ENCODE measurements at regions not wholly inside any gene's neighbourhood (a gene's known extent, or its start where the extent isn't known, plus 50 kb on each side); places are given as distances from the start of the nearest gene placed in this dataset.

DNA sequence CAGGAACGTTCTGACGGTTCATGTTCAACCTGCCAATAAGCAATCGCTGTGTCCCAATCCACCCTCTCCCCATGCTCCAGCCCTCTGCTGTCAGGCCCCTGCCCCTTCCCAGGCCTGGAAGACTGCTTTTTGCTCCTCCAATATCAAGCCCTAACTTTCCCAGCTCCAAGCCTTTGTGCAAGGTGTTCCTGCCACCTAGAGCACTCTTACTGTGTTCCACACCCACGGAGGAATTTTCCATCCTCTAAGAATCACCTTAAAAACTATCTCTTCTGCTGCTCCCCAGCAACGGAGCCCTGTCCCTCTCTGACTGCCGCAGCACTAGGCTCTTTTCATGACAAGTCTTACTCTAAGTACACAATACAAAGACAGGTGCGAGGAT, 657.9 kb downstream of the AJAP1 start:
- CTCF ChIA-PET = no interaction called here
- no peak for TF ChIP-seq ZBTB43 (CRISPR knock-in tag; IDR thresholded peaks at IDR 0.05)
- no peak for TF ChIP-seq OVOL2 (CRISPR knock-in tag; IDR thresholded peaks at IDR 0.05; ENCODE audit: borderline replicate concordance)
- TF ChIP-seq ZNF396 (CRISPR knock-in tag; IDR thresholded peaks at IDR 0.05; ENCODE audit: borderline replicate concordance) = no peak
- TF ChIP-seq ATF3 (CRISPR knock-in tag; conservative IDR thresholded peaks at IDR 0.05) = no peak
- TF ChIP-seq, protein P1, sequence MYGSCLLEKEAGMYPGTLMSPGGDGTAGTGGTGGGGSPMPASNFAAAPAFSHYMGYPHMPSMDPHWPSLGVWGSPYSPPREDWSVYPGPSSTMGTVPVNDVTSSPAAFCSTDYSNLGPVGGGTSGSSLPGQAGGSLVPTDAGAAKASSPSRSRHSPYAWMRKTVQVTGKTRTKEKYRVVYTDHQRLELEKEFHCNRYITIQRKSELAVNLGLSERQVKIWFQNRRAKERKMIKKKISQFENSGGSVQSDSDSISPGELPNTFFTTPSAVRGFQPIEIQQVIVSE (CRISPR knock-in tag; IDR thresholded peaks at IDR 0.05; ENCODE audit: borderline replicate concordance) = no peak
- no peak for TF ChIP-seq E2F4 (CRISPR knock-in tag; IDR thresholded peaks at IDR 0.05; ENCODE audit: borderline replicate concordance, low read depth)
- no peak for TF ChIP-seq CREB1 (CRISPR knock-in tag; IDR thresholded peaks at IDR 0.05)
- TF ChIP-seq, protein P2, sequence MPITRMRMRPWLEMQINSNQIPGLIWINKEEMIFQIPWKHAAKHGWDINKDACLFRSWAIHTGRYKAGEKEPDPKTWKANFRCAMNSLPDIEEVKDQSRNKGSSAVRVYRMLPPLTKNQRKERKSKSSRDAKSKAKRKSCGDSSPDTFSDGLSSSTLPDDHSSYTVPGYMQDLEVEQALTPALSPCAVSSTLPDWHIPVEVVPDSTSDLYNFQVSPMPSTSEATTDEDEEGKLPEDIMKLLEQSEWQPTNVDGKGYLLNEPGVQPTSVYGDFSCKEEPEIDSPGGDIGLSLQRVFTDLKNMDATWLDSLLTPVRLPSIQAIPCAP (CRISPR knock-in tag; IDR thresholded peaks at IDR 0.05) = no peak
- TF ChIP-seq NFYB (CRISPR knock-in tag; conservative IDR thresholded peaks at IDR 0.05; ENCODE audit: low read depth) = no peak
- TF ChIP-seq, protein P3, sequence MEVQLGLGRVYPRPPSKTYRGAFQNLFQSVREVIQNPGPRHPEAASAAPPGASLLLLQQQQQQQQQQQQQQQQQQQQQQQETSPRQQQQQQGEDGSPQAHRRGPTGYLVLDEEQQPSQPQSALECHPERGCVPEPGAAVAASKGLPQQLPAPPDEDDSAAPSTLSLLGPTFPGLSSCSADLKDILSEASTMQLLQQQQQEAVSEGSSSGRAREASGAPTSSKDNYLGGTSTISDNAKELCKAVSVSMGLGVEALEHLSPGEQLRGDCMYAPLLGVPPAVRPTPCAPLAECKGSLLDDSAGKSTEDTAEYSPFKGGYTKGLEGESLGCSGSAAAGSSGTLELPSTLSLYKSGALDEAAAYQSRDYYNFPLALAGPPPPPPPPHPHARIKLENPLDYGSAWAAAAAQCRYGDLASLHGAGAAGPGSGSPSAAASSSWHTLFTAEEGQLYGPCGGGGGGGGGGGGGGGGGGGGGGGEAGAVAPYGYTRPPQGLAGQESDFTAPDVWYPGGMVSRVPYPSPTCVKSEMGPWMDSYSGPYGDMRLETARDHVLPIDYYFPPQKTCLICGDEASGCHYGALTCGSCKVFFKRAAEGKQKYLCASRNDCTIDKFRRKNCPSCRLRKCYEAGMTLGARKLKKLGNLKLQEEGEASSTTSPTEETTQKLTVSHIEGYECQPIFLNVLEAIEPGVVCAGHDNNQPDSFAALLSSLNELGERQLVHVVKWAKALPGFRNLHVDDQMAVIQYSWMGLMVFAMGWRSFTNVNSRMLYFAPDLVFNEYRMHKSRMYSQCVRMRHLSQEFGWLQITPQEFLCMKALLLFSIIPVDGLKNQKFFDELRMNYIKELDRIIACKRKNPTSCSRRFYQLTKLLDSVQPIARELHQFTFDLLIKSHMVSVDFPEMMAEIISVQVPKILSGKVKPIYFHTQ (CRISPR knock-in tag; IDR thresholded peaks at IDR 0.05) = no peak
- no peak for TF ChIP-seq FOXP4 (CRISPR knock-in tag; IDR thresholded peaks at IDR 0.05)
- TF ChIP-seq, protein P4, sequence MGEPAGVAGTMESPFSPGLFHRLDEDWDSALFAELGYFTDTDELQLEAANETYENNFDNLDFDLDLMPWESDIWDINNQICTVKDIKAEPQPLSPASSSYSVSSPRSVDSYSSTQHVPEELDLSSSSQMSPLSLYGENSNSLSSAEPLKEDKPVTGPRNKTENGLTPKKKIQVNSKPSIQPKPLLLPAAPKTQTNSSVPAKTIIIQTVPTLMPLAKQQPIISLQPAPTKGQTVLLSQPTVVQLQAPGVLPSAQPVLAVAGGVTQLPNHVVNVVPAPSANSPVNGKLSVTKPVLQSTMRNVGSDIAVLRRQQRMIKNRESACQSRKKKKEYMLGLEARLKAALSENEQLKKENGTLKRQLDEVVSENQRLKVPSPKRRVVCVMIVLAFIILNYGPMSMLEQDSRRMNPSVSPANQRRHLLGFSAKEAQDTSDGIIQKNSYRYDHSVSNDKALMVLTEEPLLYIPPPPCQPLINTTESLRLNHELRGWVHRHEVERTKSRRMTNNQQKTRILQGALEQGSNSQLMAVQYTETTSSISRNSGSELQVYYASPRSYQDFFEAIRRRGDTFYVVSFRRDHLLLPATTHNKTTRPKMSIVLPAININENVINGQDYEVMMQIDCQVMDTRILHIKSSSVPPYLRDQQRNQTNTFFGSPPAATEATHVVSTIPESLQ (CRISPR knock-in tag; IDR thresholded peaks at IDR 0.05) = no peak
- no peak for TF ChIP-seq HMGA2 (CRISPR knock-in tag; IDR thresholded peaks at IDR 0.05)
- TF ChIP-seq RELA (CRISPR knock-in tag; IDR thresholded peaks at IDR 0.05; ENCODE audit: borderline replicate concordance) = no peak
- no peak for TF ChIP-seq ZNF219 (CRISPR knock-in tag; IDR thresholded peaks at IDR 0.05; ENCODE audit: borderline replicate concordance)
- no peak for TF ChIP-seq PRDM15 (CRISPR knock-in tag; IDR thresholded peaks at IDR 0.05)
- TF ChIP-seq ZNF121 (CRISPR knock-in tag; IDR thresholded peaks at IDR 0.05) = no peak
- DNase-seq (ENCODE audit: low spot score) (no peak), ATAC-seq (no peak)
- no peak overlapping the region for H3K27ac Mint-ChIP-seq
- peaks cover 64% of the 10 kb centered on the region for H3K36me3 Mint-ChIP-seq
- no peak overlapping the region for H3K4me3 Mint-ChIP-seq
- H3K27me3 Mint-ChIP-seq (ENCODE audit: low read depth) = peaks cover 6% of the 10 kb centered on the region
- POLR2A ChIA-PET = no interaction called here
- no peaks in the 10 kb centered on the region for H3K4me1 Mint-ChIP-seq
- H3K9me3 Mint-ChIP-seq = peaks cover 68% of the 10 kb centered on the region

Data from WTC11 (cell line).